ENCODE measurements at regions not wholly inside any gene's neighbourhood (a gene's known extent, or its start where the extent isn't known, plus 50 kb on each side); places are given as distances from the start of the nearest gene placed in this dataset.

GRCh38 chr1:23628951-23629387, 62.6 kb upstream of the RPL11 start:
- no peaks in the 10 kb centered on the region for H3K36me3 ChIP-seq
- TF ChIP-seq CTCF (IDR thresholded peaks at IDR 0.05) (no peak), POLR2AphosphoS5 (IDR thresholded peaks at IDR 0.05) (no peak), EP300 (IDR thresholded peaks at IDR 0.05) (no peak), POLR2A (IDR thresholded peaks at IDR 0.05) (no peak)
- DNase-seq (no peak), ATAC-seq (ENCODE audit: low FRiP score in 2 of 2) (no peak)
- no peaks in the 10 kb centered on the region for H3K9me3 ChIP-seq
- no peak overlapping the region for H3K27ac ChIP-seq
- H3K4me3 ChIP-seq: no peak overlapping the region
- no peaks in the 10 kb centered on the region for H3K4me1 ChIP-seq
- H3K27me3 ChIP-seq: no peaks in the 10 kb centered on the region
- 63 to 71% methylated on average over 8 of the region's 8 CpGs for WGBS, 2 donors

GRCh38 chr1:23627069-23627735, 64.4 kb upstream of the RPL11 start:
- H3K36me3 ChIP-seq: no peaks in the 10 kb centered on the region
- H3K27ac ChIP-seq: peak overlapping the region; percentile 51 to 72 (median 58)
- DNase-seq: peak in 1 of 2 donors; percentile 45
- peak overlapping the region in 3 of 4 donors; percentile 15 to 30 (median 20) for H3K4me3 ChIP-seq
- H3K27me3 ChIP-seq: no peaks in the 10 kb centered on the region
- H3K4me1 ChIP-seq: no peaks in the 10 kb centered on the region
- no peaks in the 10 kb centered on the region for H3K9me3 ChIP-seq
- ATAC-seq (ENCODE audit: low FRiP score in 2 of 2): peak; percentile 40 to 71
- 60 to 72% methylated on average over 11 of the region's 11 CpGs for WGBS, 2 donors
- TF ChIP-seq POLR2A (IDR thresholded peaks at IDR 0.05): no peak
- peak in 1 of 2 donors; percentile 29 for TF ChIP-seq POLR2AphosphoS5 (IDR thresholded peaks at IDR 0.05)
- no peak for TF ChIP-seq EP300 (IDR thresholded peaks at IDR 0.05)

DNA sequence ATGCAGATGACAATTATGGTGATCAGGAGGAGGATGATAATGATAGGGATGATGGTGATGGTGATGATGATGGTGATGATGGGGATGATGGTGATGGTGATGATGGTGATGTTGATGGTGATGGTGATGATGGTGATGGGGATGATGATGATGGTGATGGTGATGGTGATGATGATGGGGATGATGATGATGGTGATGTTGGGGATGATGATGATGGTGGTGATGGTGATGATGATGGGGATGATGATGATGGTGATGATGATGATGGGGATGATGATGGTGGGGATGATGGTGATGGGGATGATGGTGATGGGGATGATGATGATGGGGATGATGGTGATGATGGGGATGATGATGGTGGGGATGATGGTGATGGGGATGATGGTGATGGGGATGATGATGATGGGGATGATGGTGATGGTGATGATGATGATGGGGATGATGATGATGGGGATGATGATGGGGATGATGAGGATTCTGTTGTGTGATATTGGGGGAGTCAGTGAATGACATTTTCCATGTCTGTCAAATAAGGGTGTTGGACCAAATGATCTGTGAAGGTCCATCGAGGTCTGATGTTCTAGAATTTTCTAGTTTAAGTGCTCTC, 65.6 kb upstream of the RPL11 start:
- TF ChIP-seq EP300 (IDR thresholded peaks at IDR 0.05): no peak
- TF ChIP-seq POLR2AphosphoS5 (IDR thresholded peaks at IDR 0.05): no peak
- TF ChIP-seq CTCF (IDR thresholded peaks at IDR 0.05): no peak
- no peak for TF ChIP-seq POLR2A (IDR thresholded peaks at IDR 0.05)
- H3K27ac ChIP-seq: no peak overlapping the region
- DNase-seq (no peak), ATAC-seq (ENCODE audit: low FRiP score in 2 of 2) (no peak)
- H3K27me3 ChIP-seq: no peaks in the 10 kb centered on the region
- 88 to 100% methylated on average over 1 of the region's 1 CpG for WGBS, 2 donors
- H3K4me3 ChIP-seq: no peak overlapping the region
- no peaks in the 10 kb centered on the region for H3K4me1 ChIP-seq
- H3K9me3 ChIP-seq: no peaks in the 10 kb centered on the region
- no peaks in the 10 kb centered on the region for H3K36me3 ChIP-seq

GRCh38 chr1:23625459-23625858, 66.1 kb upstream of the RPL11 start:
- Histone ChIP-seq H3K4me1 (no peaks in the 10 kb centered on the region), H3K36me3 (no peaks in the 10 kb centered on the region), H3K4me3 (no peak overlapping the region), H3K27ac (no peak overlapping the region), H3K9me3 (no peaks in the 10 kb centered on the region), H3K27me3 (no peaks in the 10 kb centered on the region)
- no peak for TF ChIP-seq CTCF (IDR thresholded peaks at IDR 0.05)
- no peak for TF ChIP-seq POLR2AphosphoS5 (IDR thresholded peaks at IDR 0.05)
- no peak for ATAC-seq (ENCODE audit: low FRiP score in 2 of 2)
- no peak for DNase-seq
- 91% methylated on average over 4 of the region's 4 CpGs for WGBS, 2 donors

DNA sequence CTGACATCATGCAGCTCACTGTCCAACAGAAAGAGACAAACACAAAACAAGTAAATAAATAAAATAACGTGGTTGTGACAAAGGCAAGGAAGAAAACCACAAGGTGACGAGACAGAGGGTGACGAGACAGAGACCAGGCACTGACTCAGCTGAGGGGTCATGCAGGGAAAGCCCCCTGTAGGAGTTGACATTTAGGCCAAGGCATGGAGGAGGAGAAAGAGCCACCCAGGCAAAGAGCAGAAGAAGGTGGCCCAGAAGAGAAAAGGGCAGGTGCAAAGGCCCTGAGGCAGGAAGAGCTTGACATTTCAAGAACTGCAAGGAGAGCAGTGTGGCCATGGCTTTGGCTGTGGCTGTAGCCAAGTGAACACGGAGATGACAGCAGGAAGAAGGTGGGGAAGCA, 65.1 kb upstream of the ID3 start:
- no peak overlapping the region for H3K4me3 ChIP-seq
- no peak for DNase-seq
- peaks cover 0 to 4% (median 0%) of the 10 kb centered on the region in 4 donors for H3K27me3 ChIP-seq
- no peak for ATAC-seq (ENCODE audit: low FRiP score in 2 of 2)
- H3K4me1 ChIP-seq: peaks cover 5 to 7% (median 7%) of the 10 kb centered on the region in 4 donors
- no peaks in the 10 kb centered on the region for H3K36me3 ChIP-seq
- TF ChIP-seq POLR2A (IDR thresholded peaks at IDR 0.05) (no peak), POLR2AphosphoS5 (IDR thresholded peaks at IDR 0.05) (no peak), EP300 (IDR thresholded peaks at IDR 0.05) (no peak), CTCF (IDR thresholded peaks at IDR 0.05) (no peak)
- no peak overlapping the region for H3K27ac ChIP-seq
- H3K9me3 ChIP-seq: no peaks in the 10 kb centered on the region
- 76 to 79% methylated on average over 4 of the region's 4 CpGs for WGBS, 2 donors

All from upper lobe of left lung (tissue), 6 donors.